ENCODE measurements at regions not wholly inside any gene's neighbourhood (a gene's known extent, or its start where the extent isn't known, plus 50 kb on each side); places are given as distances from the start of the nearest gene placed in this dataset.

GRCh38 chr20:56870271-56870670, 241.2 kb downstream of the TFAP2C start:
- H3K4me2 ChIP-seq: no peak overlapping the region
- H2AFZ ChIP-seq: no peak overlapping the region
- no peaks in the 10 kb centered on the region for H3K27me3 ChIP-seq
- H3K4me1 ChIP-seq (ENCODE audit: insufficient read depth): no peaks in the 10 kb centered on the region
- 95% methylated on average over 5 of the region's 5 CpGs for WGBS (ENCODE audit: low lambda C conversion rate, missing lambda C conversion rate)
- no peaks in the 10 kb centered on the region for H3K36me3 ChIP-seq (replicated peaks; ENCODE audit: insufficient read depth, low read depth)
- no peak overlapping the region for H3K4me3 ChIP-seq
- H3K9me2 ChIP-seq (replicated peaks; ENCODE audit: insufficient read depth): no peaks in the 10 kb centered on the region
- no peak for DNase-seq (ENCODE audit: low spot score)
- H3K27ac ChIP-seq: no peak overlapping the region
- TF ChIP-seq EZH2phosphoT487 (IDR thresholded peaks at IDR 0.05; ENCODE audit: low read depth, severe bottlenecking, unreplicated experiment): no peak
- TF ChIP-seq EZH2 (IDR thresholded peaks at IDR 0.05; ENCODE audit: borderline replicate concordance): no peak
- no peak for TF ChIP-seq CTCF (IDR thresholded peaks at IDR 0.05; ENCODE audit: poor library complexity)
- no peaks in the 10 kb centered on the region for H4K20me1 ChIP-seq (ENCODE audit: insufficient read depth, poor library complexity, severe bottlenecking)
- H3K79me2 ChIP-seq: no peaks in the 10 kb centered on the region
- H3K9me3 ChIP-seq (ENCODE audit: low read depth): no peaks in the 10 kb centered on the region

- no peaks in the 10 kb centered on the region for H3K9me3 ChIP-seq (ENCODE audit: low read depth)
- no peak overlapping the region for H3K4me2 ChIP-seq
- H3K4me1 ChIP-seq (ENCODE audit: insufficient read depth): no peaks in the 10 kb centered on the region
- no peaks in the 10 kb centered on the region for H4K20me1 ChIP-seq (ENCODE audit: insufficient read depth, poor library complexity, severe bottlenecking)
- TF ChIP-seq CTCF (IDR thresholded peaks at IDR 0.05; ENCODE audit: poor library complexity) (no peak), EZH2phosphoT487 (IDR thresholded peaks at IDR 0.05; ENCODE audit: low read depth, severe bottlenecking, unreplicated experiment) (no peak), EZH2 (IDR thresholded peaks at IDR 0.05; ENCODE audit: borderline replicate concordance) (no peak)
- no peaks in the 10 kb centered on the region for H3K27me3 ChIP-seq
- WGBS (ENCODE audit: low lambda C conversion rate, missing lambda C conversion rate): 75% methylated on average over 11 of the region's 11 CpGs
- H3K79me2 ChIP-seq: no peaks in the 10 kb centered on the region
- no peak for DNase-seq (ENCODE audit: low spot score)
- H3K36me3 ChIP-seq (replicated peaks; ENCODE audit: insufficient read depth, low read depth): no peaks in the 10 kb centered on the region
- H3K4me3 ChIP-seq: no peak overlapping the region
- H3K9me2 ChIP-seq (replicated peaks; ENCODE audit: insufficient read depth): no peaks in the 10 kb centered on the region
- H2AFZ ChIP-seq: no peak overlapping the region
- H3K27ac ChIP-seq: no peak overlapping the region
Measured at GRCh38 chr20:56871691-56872090, 242.6 kb downstream of the TFAP2C start.

- no peak for DNase-seq (ENCODE audit: low spot score)
- Histone ChIP-seq H3K4me3 (no peak overlapping the region), H3K9me2 (replicated peaks; ENCODE audit: insufficient read depth) (no peaks in the 10 kb centered on the region), H2AFZ (no peak overlapping the region), H3K27me3 (no peaks in the 10 kb centered on the region), H4K20me1 (ENCODE audit: insufficient read depth, poor library complexity, severe bottlenecking) (no peaks in the 10 kb centered on the region), H3K9me3 (ENCODE audit: low read depth) (no peaks in the 10 kb centered on the region), H3K79me2 (no peaks in the 10 kb centered on the region), H3K4me1 (ENCODE audit: insufficient read depth) (no peaks in the 10 kb centered on the region), H3K36me3 (replicated peaks; ENCODE audit: insufficient read depth, low read depth) (no peaks in the 10 kb centered on the region), H3K27ac (no peak overlapping the region), H3K4me2 (no peak overlapping the region)
- TF ChIP-seq EZH2 (IDR thresholded peaks at IDR 0.05; ENCODE audit: borderline replicate concordance) (no peak), EZH2phosphoT487 (IDR thresholded peaks at IDR 0.05; ENCODE audit: low read depth, severe bottlenecking, unreplicated experiment) (no peak), CTCF (IDR thresholded peaks at IDR 0.05; ENCODE audit: poor library complexity) (no peak)
- 95% methylated on average over 11 of the region's 11 CpGs for WGBS (ENCODE audit: low lambda C conversion rate, missing lambda C conversion rate)
Measured at GRCh38 chr20:56872620-56873458, 243.7 kb downstream of the TFAP2C start.
